ENCODE measurements at regions not wholly inside any gene's neighbourhood (a gene's known extent, or its start where the extent isn't known, plus 50 kb on each side); places are given as distances from the start of the nearest gene placed in this dataset.
"Not testable (repeated sequence)": the region's sequence is repeated elsewhere in the genome, so short reads cannot be mapped to it uniquely, and the experiment has no call there.

GRCh38 chr12:40431169-40431568 lies 206.4 kb downstream of the LRRK2 start:
- no peak for DNase-seq

GRCh38 chr12:40435251-40435650 lies 210.5 kb downstream of the LRRK2 start:
- no peak for DNase-seq

- DNase-seq = no peak
Measured at GRCh38 chr12:40435951-40436350, 211.2 kb downstream of the LRRK2 start.

DNA sequence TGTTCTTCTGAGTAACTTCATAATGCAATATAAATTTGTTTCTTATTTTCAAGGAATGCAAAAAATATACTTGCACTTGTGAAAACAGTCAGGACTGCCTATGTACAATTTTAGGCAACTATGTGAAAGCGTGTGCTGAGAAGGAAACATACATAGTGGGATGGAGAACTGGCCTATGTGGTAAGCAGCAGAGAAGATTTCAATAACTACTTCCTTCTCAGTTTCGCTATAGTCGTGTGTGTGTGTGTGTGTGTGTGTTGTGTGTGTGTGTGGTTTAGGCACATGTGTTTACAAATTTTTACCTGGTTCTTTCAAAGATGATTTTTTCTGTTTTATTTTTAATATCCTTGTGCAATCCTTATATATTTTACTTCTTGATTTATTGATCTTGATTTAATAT lies 211.8 kb downstream of the LRRK2 start:
- no peak for DNase-seq

GRCh38 chr12:40439771-40440492 lies 215.1 kb downstream of the LRRK2 start:
- no peak for DNase-seq

DNA sequence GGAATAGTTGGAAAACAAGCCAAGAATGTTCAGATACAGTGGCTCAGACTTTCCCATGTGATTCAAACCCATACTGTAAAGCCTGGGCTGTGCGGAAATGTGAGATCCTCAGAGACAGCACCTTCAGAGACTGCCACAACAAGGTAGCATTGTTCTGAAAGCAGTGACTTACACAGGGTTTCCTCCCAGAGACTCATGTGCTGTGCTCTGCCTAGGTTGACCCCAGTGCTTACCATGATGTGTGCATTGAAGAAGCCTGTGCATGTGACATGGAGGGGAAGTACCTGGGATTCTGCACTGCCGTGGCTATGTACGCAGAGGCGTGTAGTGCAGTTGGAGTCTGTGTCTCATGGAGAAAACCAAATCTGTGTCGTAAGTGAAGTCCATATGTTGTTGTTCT lies 219.4 kb downstream of the LRRK2 start:
- DNase-seq = no peak

DNA sequence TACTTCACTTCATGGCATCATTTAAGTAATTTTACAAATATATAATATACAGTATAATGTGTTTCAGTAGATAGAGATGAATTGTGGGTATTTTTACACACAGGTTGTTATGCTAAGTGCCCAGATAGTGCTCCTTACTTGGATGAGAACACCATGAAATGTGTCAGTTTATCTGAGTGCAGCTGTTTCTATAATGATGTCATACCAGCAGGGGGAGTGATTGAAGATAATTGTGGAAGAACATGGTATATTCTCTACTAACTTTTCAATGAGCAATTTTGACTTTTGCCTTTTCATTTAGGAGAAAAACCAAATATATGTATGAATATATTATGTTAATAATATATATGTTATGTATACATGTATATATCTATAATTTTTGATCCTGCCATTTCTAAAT lies 221.6 kb downstream of the LRRK2 start:
- no peak for DNase-seq

DNA sequence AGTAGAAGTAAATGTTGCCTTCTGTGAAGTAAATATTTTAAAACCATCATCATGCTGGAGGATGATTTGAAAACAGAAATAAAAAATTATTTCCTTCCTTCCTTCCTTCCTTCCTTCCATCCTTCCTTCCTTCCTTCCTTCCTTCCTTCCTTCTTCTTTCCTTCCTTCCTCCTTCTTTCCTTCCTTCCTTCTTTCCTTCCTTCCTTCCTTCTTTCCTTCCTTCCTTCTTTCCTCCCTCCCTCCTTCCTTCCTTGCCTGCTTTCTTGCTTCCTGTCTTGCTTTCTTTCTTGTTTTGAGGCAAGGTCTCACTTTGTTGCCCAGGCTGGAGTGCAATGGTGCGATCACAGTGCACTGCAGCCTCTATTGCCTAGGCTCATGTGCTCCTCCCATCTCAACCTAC lies 223.7 kb downstream of the LRRK2 start:
- not testable (repeated sequence) for DNase-seq

DNA sequence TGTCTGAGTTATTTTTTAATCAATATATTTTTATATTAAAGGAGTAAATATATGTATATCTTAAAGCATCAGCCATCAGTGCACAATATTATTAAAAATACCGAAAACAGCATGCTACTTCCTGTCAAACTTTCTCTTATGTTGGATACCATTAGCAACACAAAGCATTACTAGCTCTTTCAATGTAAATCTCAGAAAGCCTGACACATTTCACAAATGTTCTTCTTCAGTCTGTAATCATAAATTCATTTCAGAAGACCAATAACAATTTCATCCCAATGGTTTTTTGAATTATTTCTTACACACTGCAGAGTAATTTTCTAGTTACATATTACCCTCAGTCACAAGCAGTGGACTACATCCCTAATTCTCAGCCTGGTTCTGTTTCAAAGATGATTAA lies 226.9 kb downstream of the LRRK2 start:
- DNase-seq = no peak

DNA sequence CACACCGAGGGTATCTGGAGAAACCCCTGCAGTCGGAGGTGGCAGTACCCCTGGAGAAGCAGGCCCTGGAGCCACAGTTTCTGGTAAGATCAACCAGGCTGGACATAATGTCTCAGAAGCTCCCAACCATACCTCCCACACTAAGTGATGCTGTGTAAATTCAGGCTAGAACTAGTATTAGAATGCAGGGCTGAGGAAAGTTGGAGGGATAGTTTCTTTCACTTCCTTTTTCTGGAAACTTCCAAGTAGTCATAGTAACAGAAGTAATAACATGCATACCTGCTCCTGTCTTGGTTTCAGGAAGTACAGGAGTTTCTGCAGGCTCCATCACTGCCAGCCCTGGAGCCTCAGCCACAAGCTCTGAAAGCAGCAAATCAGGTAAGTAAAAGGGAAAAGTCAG lies 228.1 kb upstream of the CNTN1 start:
- no peak for DNase-seq

DNA sequence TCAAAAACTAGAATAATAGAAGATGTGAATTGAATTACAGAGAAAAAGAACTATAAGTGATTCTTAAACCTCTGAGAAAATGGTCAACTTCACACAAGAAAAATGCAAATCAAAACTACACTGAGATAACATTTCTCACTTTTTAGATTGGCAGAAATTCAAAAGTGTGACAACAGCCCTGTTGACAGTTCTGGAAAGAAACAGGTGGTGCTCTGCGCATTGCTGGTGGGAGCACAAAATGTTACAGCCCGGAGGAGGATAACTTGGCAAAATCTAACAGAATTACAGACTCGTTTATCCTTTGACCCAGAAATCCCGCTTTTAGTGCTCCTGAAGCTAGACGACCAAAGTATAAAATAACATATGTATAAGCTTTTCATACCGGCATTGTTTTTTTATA lies 222.5 kb upstream of the CNTN1 start:
- DNase-seq = no peak

DNA sequence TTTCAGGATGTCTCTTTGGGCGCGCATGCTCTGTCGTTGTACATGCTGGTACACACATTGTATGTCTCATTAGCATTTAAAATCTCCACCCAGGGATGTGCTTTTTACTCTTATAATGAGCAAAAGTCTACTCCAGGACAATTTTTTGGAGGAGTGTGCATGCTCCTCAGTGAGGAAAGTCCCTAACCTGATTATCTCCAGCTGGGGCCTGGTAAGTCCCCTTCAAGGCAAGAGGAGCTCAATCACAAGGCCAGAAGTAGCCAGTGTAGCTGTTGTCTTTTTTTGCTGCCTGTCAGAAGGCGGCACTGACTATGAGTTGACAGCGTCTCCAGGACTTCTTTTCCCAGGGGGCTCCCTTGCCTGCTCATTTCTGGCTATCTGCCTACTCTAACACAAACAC lies 218.3 kb upstream of the CNTN1 start:
- DNase-seq = no peak

- DNase-seq = no peak
Measured at GRCh38 chr12:40474630-40475029, 217.6 kb upstream of the CNTN1 start.

DNA sequence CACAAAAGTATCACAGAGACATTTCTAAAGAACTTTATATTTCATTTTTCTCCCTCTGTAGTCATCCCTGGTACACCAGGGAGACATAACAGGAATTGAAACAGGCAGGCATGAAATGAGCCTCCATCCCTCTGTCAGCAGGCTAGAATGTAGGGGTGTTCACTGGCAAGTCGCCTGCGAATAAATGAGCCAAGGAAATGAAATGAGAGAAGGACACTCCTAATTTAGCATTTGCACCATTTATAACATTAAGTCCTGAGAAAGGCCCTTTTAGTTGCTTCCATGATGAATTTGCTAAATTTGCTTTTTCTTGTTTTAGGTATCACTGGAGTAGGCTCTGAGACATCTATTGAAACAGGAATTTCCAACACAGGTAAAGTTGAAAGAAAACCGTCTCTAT lies 192.4 kb upstream of the CNTN1 start:
- no peak for DNase-seq

- no peak for DNase-seq
Measured at GRCh38 chr12:40502322-40502721, 189.9 kb upstream of the CNTN1 start.

GRCh38 chr12:40505327-40505726 lies 186.9 kb upstream of the CNTN1 start:
- no peak for DNase-seq

DNA sequence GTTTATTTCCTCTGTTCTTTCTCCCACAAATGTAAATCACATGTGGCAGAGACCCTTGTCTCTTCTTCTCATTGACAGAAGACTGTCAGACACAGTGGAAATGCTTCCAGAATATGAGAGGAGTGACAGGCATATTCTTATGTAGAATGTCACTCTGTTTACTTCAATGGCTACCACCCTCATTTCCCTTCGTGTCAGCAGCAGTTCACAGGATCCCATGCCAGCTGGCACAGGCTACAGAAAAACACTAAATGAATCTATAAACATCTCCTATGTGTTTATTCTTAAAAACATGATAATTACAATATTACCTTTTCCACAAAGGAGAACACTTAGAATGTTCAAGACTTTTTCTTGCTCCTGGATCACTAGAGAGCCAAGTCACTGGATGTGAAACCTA lies 183.8 kb upstream of the CNTN1 start:
- no peak for DNase-seq

- DNase-seq = no peak
Measured at GRCh38 chr12:40511341-40511740, 180.9 kb upstream of the CNTN1 start.

DNA sequence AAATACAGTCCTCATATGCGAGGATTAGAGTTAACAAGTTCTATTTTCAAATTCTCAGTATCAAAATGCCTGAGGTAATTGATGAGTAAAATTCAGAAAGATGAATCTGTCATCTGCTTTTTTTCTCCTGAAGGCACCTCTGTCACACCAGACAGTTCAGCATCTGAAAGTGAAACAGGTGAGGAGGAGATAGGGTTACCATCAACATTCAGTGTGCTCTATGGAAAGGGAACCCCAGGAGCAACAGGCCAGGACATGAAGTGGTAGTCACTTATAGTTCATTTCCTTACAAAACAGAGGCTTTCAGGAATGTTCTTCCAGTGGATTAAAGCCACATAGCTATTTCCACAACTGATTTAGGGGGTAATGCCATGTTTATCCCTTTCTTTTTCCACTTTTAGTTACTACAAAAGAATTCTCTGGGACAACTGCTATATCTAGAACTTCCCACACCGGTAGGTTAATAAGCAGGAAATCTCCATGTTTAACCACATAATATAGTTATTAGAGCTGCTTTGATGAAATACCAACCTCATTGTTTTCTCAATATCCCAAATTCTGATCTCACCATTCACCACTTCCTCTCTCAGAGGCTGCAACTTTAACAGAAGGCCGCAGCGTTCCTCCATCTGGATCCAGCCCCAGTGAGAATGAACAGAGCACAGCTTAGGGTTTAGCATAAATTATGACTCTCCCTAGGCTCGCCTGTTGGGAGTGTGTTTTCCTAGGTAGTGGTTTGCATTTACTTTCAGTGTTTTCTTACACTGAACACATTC lies 177.0 kb upstream of the CNTN1 start:
- DNase-seq = no peak

DNA sequence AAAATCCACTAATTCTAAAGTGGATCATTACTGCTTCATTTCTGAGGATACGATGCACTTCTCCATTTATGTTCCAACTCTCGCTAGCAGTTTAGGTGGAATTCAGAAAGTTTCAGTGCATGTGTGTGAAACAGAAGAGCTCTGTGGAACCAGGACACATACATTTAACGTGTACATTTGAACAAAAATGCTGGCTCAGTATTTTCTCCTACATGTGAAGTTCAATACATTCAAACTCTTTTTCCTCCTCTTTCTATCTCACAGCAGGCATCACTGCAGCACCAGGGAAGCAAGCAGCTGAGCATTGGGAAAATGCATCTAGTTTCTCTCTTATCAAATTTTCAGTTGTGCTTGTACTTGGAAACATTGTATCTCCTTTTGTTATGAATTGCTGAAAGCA lies 169.4 kb upstream of the CNTN1 start:
- DNase-seq = no peak

- DNase-seq = no peak
Measured at GRCh38 chr12:40525054-40525453, 167.2 kb upstream of the CNTN1 start.

GRCh38 chr12:40534828-40535227 lies 157.4 kb upstream of the CNTN1 start:
- no peak for DNase-seq

- no peak for DNase-seq
Measured at GRCh38 chr12:40551466-40551865, 140.8 kb upstream of the CNTN1 start.

DNA sequence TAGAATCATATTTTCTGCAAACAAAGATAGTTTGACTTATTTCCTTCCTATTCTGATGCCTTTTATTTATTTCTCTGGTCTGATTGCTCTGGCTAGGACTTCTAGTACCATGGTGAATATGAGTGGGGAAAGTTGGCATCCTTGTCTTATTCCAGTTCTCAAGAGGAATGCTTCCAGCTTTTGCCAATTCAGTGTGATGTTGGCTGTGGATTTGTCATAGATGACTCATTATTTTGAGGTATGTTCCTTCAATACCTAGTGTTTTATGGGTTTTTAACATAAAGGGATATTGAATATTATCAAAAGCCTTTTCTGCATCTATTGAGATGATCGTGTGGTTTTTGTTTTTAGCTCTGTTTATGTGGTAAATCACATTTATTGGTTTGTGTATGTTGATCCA lies 139.4 kb upstream of the CNTN1 start:
- no peak for DNase-seq

DNA sequence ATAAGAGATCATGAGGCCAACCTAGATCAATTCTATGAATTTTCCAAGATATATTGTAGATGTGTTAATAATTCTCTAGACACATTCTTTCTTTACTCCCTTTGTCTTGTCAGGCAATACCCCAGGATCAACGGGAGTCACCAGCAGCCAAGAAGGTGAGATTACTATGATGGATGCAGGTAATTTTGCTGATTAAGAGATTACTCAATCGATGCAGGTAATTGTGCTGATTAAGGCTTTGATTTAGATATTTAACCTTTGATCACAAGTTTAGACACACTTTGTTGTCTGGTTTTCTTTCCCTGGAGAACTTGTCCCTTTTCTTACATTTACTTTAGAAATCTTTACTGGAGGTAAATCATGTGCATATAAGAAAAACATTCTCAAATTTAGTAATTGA lies 134.3 kb upstream of the CNTN1 start:
- no peak for DNase-seq
